DMS 273 (cell line): ENCODE measurements at regions not wholly inside any gene's neighbourhood (a gene's known extent, or its start where the extent isn't known, plus 50 kb on each side); places are given as distances from the start of the nearest gene placed in this dataset.

Experiments
- DNase-seq: peaks from one replicate; lab custom pipeline; 2025; ENCODE audit not compliant: unreplicated experiment; lab: John Stamatoyannopoulos, UW

GRCh38 chr15:61798631-61799030, 261.6 kb downstream of the VPS13C start:
- DNase-seq = no peak

DNA sequence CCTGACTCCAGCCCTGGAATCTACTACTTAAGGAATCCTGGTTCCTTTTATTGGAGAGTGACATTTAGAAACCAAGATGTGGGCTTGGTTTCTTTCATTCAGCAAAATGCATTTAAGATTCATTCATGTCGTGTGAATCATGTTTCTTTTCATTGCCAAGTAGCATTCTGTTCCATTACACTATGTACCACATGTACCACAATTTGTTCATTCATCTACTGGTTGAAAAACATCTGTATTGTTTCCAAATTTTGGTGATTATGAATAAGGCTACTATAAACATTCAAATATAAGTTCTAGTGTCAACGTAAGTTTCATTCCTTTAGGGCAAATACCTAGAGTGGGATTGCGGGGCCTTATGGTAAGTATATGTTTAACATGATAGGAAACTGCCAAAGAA, 264.2 kb downstream of the VPS13C start:
- DNase-seq = no peak

GRCh38 chr15:61794881-61795280, 265.4 kb downstream of the VPS13C start:
- no peak for DNase-seq

DNA sequence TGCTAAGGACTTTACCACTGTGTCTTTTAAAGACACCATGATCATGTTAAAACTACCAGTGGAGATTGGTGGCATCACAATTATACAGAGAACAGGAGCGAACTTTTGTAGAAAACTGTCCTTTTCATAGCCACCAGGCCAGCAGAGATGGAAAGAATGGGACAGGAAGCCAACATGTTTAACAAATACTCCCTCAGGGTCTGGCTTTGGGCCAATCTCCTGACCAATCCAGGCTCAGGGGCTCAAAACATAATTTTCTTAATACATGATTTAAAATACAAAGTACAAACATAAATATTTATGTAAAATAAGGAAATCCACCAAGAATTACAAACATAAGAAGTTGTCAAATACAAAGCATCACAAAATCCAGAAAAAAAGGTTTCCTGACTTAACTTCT, 266.0 kb downstream of the VPS13C start:
- no peak for DNase-seq

GRCh38 chr15:61784734-61785133, 275.5 kb downstream of the VPS13C start:
- no peak for DNase-seq

GRCh38 chr15:61780278-61780980, 279.8 kb downstream of the VPS13C start:
- no peak for DNase-seq

DNA sequence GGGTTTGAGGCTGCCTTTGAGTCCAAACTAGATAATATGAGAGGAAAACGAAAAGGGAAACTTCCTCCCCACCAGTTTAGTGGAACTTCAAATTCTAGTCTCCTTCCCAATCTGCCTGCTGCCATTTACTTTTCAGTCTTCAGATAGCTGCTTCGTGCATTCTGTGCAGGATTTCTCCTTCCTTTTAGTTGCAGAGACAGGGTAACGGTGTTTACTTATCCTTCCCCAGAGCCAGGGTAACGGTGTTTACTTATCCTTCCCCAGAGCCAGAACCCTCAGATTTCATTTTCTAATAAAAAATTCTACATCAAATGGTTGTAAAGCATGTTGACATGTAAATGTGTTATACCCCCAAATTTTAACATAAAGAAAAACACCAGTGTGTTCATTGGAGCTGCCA, 282.6 kb downstream of the VPS13C start:
- DNase-seq = no peak

- no peak for DNase-seq
These were observed 290.7 kb downstream of the VPS13C start for GRCh38 chr15:61769557-61769956.

DNA sequence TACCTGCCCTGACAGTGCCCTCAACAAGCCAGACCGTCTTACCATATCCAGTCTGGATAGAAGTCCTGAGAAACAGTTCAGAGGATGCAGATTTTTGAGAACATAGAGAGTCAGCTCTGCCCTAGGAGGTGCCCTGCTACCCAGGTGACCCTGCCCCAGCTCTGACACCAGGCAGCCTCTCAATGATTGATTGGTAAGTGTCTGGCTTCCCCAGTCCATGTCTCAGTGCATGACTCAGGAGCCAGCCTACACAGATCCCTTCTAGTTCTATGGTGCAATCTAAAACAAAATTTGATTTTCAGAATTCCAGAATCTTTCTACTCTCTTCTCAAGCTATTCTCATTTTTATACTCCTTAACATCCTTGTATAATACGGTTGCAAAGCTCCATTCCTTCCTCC, 292.1 kb downstream of the VPS13C start:
- DNase-seq = no peak

DNA sequence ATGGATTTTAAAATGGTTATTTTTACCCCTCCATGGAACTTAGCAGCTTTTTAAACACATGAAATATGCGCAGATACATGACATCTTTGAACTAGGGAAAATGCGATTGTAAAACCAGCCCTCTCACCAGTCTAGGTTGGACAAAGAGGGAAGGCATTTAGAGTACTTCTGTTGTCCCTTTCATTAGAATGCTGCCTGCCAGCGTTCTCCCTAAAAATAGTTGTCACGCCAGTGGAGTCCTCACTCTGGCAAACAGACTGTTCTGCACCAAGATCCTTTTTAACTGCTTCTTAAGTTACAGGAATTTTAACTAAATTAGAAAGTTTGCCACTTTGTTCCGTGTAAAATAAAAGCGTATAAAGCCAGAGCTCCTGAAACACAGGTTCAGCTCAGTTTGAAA, 295.3 kb downstream of the VPS13C start:
- no peak for DNase-seq

DNA sequence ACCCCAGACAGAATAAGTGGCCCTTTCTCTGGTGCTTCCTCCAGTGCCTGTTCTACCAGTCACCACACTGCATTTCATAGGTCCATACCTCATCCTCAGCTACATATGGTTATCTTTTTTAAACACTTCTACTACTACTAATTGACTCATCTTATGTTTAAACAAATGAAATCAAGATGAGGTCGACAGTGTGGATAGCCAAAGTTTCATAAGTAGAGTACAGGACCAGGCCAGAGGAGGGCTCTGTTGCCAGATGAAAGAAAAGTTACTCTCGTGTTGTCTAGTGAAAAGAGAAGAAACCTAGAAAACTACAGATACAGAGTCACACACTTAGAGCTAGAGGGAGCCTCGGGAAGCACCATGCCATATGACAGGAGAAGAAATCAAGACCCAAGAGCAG, 296.1 kb downstream of the VPS13C start:
- DNase-seq = no peak

DNA sequence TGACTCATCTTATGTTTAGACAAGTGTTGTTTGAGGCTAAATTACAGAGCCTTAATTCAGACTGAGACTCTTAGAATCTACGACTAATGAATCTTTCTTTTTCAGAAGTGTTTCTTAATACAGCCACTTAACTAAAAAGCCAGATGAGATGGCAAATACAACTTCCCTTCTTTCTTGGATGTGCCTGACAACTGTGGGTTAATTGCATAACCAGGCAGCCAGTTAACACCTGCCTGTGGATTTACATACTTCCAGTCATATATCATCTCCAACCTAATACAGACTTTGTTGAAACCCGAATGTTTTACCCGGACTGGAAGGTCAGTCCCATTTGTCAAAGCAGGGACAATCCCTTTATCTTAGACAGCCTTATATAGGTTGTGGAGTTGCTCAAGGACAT, 297.6 kb downstream of the VPS13C start:
- no peak for DNase-seq

- DNase-seq = no peak
These were observed 300.6 kb downstream of the VPS13C start for GRCh38 chr15:61759639-61760038.

DNA sequence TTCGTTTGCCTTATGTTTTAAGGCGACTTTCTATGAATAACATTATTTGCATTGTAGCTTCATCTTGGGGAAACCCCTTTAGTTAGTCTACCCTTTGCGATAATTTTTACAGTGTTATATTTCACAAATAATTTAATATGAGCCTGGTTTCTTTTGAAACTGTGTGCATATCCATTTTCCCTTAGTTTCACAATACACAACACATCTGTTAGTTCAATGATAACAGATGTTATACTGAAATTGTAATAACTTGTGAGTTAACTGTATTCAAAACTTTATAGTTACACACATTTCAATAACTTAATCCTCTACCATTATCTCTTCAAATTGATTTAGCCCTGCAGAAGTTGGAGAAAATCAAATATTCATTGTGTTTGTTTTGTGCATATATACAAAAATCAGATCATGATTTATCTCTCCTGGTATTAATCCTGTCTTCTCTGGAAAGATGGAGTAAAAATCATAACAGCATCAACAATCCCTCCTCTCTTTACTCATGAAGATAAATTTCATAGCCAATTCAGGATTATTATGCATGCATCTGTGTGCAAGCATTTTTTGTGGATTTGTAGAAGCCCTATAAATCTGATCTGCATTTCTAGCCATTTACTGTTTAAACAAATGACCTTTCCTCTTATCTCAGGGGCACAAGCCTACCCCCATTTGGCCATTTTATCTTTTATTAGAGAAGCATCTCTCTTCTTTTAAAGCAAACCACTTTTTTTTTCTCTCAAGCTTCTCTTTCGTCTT, 304.0 kb downstream of the VPS13C start:
- DNase-seq = no peak

- DNase-seq = no peak
These were observed 304.8 kb downstream of the VPS13C start for GRCh38 chr15:61755467-61755866.

GRCh38 chr15:61753018-61753710, 307.1 kb downstream of the VPS13C start:
- no peak for DNase-seq

DNA sequence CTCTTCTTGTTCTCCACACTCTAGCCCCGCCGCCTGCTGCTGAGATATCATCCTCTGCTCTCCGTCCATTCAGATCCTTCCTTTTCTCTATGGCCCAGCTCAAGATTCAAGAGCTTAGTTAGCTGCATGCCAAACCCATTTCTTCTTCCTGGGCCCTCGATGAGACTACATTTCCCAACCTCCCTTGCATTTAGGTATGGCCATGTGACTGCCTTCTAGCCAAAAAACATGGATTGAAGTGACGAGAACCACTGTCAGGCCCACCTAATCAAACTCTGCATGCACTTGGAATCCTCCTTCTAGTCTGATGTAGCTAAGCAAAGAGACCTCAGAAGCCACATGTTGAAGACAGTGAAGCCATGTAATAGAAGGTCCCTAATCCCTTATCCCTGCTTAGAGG, 308.2 kb downstream of the VPS13C start:
- no peak for DNase-seq

GRCh38 chr15:61750271-61751084, 309.8 kb downstream of the VPS13C start:
- peak; percentile 3 for DNase-seq

DNA sequence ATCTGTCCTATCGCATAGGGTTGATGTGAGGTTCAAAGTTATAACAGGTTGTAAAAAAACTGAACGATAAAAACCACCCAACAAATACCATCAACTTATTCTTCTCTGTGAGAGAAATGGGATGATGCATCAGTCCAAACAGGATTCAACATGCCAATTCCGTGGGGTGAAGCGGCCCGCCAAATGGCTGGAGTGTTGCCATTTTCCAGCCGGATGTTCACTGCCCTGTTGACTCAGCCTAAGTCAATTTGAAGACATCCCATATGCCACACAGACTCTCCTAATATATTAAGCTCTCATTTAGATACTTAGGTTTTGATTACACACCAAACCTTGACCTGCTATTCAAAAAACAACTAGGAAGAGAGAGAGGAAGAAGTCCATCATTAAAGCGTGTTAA, 311.1 kb downstream of the VPS13C start:
- peak; percentile 66 for DNase-seq

GRCh38 chr15:61748529-61748928, 311.7 kb downstream of the VPS13C start:
- no peak for DNase-seq

DNA sequence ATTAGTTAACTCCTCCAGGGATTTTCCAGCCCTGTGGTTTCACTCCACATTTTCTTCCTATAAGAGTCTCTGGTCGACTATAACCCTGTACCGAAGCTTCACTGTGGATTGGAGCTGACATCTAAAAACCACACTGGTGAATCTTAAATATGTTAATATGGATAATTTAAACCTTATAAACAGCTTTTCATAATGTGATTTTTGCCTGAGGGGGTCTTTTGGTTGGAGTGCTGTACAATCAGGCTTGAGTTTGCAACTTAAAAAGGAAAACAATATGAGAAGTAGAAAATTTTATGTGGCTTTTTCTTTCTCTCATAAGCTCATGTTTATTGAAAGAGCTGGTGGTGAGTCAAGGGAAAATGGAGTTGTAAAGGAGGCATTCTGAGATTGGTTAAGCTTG, 313.7 kb downstream of the VPS13C start:
- no peak for DNase-seq
